Right lobe of liver (tissue), 4 donors: ENCODE measurements at regions not wholly inside any gene's neighbourhood (a gene's known extent, or its start where the extent isn't known, plus 50 kb on each side); places are given as distances from the start of the nearest gene placed in this dataset.

Experiments used
- POLR2A ChIP-seq: fragments of 450-650 bp; IDR thresholded peaks from one replicate; pipeline ENCODE4 v1.6.1; 2017; ENCODE audit warnings: antibody characterized with exemption, mild to moderate bottlenecking
- TF ChIP-seq, protein P1 (sequence below), 4 donors: fragments of 200-600 bp in 3 of 4; fragments of 450-650 bp in 1 of 4; IDR thresholded peaks; one replicate each; pipeline versions ENCODE4 v1.5.1 to v1.8.0; 2016 to 2022; ENCODE audit warnings: antibody characterized with exemption in 4 of 4, mild to moderate bottlenecking in 2 of 4
- donor health status: DM: no; HTN: no; CAD: no.
- donor health status: DM: no; HTN: no; CAD: no.
- donor health status: DM: no; HTN: yes; CAD: no.

DNA sequence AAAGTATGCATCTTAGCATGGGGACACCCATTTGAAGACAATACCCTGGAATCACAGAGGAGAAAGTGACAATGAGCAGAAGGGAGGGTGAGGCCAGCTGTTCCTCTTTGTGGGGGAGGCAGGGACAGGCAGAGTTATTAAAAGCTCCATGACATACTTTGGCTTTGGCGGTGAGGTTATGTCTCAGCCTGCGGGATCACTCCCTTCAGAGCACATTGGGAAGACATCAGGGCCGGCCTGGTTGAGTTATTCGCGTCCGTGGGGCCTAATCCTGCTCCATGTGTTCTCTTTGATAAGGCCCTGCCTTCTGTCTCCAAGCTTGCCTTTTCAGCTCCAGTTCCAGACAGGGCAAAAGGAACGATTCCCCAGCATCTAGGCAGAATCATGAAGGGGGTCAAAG, 98.8 kb upstream of the NTF3 start:
- TF ChIP-seq, protein P1, sequence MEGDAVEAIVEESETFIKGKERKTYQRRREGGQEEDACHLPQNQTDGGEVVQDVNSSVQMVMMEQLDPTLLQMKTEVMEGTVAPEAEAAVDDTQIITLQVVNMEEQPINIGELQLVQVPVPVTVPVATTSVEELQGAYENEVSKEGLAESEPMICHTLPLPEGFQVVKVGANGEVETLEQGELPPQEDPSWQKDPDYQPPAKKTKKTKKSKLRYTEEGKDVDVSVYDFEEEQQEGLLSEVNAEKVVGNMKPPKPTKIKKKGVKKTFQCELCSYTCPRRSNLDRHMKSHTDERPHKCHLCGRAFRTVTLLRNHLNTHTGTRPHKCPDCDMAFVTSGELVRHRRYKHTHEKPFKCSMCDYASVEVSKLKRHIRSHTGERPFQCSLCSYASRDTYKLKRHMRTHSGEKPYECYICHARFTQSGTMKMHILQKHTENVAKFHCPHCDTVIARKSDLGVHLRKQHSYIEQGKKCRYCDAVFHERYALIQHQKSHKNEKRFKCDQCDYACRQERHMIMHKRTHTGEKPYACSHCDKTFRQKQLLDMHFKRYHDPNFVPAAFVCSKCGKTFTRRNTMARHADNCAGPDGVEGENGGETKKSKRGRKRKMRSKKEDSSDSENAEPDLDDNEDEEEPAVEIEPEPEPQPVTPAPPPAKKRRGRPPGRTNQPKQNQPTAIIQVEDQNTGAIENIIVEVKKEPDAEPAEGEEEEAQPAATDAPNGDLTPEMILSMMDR (IDR thresholded peaks at IDR 0.05), result no peak
- TF ChIP-seq POLR2A, result no peak
